PC-3 (cell line): ENCODE measurements at regions not wholly inside any gene's neighbourhood (a gene's known extent, or its start where the extent isn't known, plus 50 kb on each side); places are given as distances from the start of the nearest gene placed in this dataset.

Experiments used
- ATAC-seq: fragments of 200-7000 bp; cut with Tn5 transposase; 2 replicates; pipeline ENCODE4 v1.9.1; 2020; ENCODE audit warnings: mild to moderate bottlenecking, moderate library complexity
- BruUV-seq: library from RNA; stranded (reverse); fragments of 400-500 nt; replicated peaks from 2 replicates; lab custom pipeline; 2021; lab: Mats Ljungman, UMichigan
- CTCF ChIA-PET: fragments of 300-600 bp; sonication (Branson Sonifier 250); formaldehyde crosslinking; loops from one replicate; lab custom pipeline; 2022; ENCODE audit warnings: antibody characterized with exemption; lab: Charles Lee
- POLR2A ChIA-PET: fragments of 300-600 bp; sonication (Branson Sonifier 250); formaldehyde crosslinking; loops from one replicate; lab custom pipeline; 2022; ENCODE audit warnings: antibody characterized with exemption; ENCODE audit not compliant: unreplicated experiment; lab: Charles Lee
- DNase-seq: peaks from one replicate; pipeline ENCODE4 v3.0.0-alpha.2; 2015
- H2AFZ ChIP-seq: fragments of 300-600 bp; sonication (generic); 2 replicates; pipeline ENCODE4 v1.6.0; 2016; ENCODE audit warnings: antibody characterized with exemption, low read length
- H3F3A ChIP-seq: fragments of 300-600 bp; sonication (generic); one replicate; pipeline ENCODE4 v1.6.0; 2017; ENCODE audit warnings: antibody characterized with exemption, low read length, control low read depth, mild to moderate bottlenecking; ENCODE audit not compliant: unreplicated experiment
- H3K27ac ChIP-seq: fragments of 300-600 bp; sonication (generic); 2 replicates; pipeline ENCODE4 v1.5.1; 2016; ENCODE audit warnings: mild to moderate bottlenecking, low read length
- H3K27me3 ChIP-seq: fragments of 300-600 bp; sonication (generic); 2 replicates; pipeline ENCODE4 v1.6.1; 2016; ENCODE audit warnings: low read length, mixed read lengths
- H3K36me3 ChIP-seq: fragments of 300-600 bp; sonication (generic); 2 replicates; pipeline ENCODE4 v1.6.1; 2016; ENCODE audit warnings: low read depth, mixed run types, low read length, mixed read lengths
- H3K4me1 ChIP-seq: fragments of 300-600 bp; sonication (generic); 2 replicates; pipeline ENCODE4 v1.5.1; 2016; ENCODE audit warnings: low read length; ENCODE audit not compliant: insufficient read depth
- H3K4me2 ChIP-seq: fragments of 300-600 bp; sonication (generic); 2 replicates; pipeline ENCODE4 v1.6.0; 2016; ENCODE audit warnings: low read length
- H3K4me3 ChIP-seq: fragments of 300-600 bp; sonication (generic); 2 replicates; pipeline ENCODE4 v1.5.1; 2016; ENCODE audit warnings: mild to moderate bottlenecking, low read length, mixed read lengths
- H3K79me2 ChIP-seq: fragments of 300-600 bp; sonication (generic); 2 replicates; pipeline ENCODE4 v1.6.1; 2017; ENCODE audit warnings: low read length, mixed read lengths
- H3K9ac ChIP-seq: fragments of 300-600 bp; sonication (generic); 2 replicates; pipeline ENCODE4 v1.6.0; 2016; ENCODE audit warnings: mild to moderate bottlenecking, low read length
- H3K9me2 ChIP-seq: fragments of 300-600 bp; sonication (generic); replicated peaks from 2 replicates; pipeline ENCODE4 v1.6.1; 2016; ENCODE audit warnings: mixed run types, low read length, mixed read lengths
- H3K9me3 ChIP-seq: fragments of 300-600 bp; sonication (generic); 2 replicates; pipeline ENCODE4 v1.6.1; 2016; ENCODE audit warnings: low read length, mixed read lengths
- H4K20me1 ChIP-seq: fragments of 300-600 bp; sonication (generic); 2 replicates; pipeline ENCODE4 v1.6.1; 2016; ENCODE audit warnings: low read length, mixed read lengths
- CTCF ChIP-seq: fragments of 300-600 bp; sonication (generic); conservative IDR thresholded peaks from 2 replicates; pipeline ENCODE4 v1.5.1; 2017; ENCODE audit warnings: antibody characterized with exemption, low read depth, mild to moderate bottlenecking, low read length
- EZH2 ChIP-seq: fragments of 300-600 bp; sonication (generic); IDR thresholded peaks from one replicate; pipeline ENCODE4 v1.6.1; 2017; ENCODE audit warnings: antibody characterized with exemption, mild to moderate bottlenecking, low read length; ENCODE audit not compliant: unreplicated experiment
- EZH2phosphoT487 ChIP-seq: fragments of 300-600 bp; sonication (generic); IDR thresholded peaks from 2 replicates; pipeline ENCODE4 v1.6.1; 2018; ENCODE audit warnings: mild to moderate bottlenecking, antibody characterized with exemption, low read length, borderline replicate concordance
- intact Hi-C: fragments of 100-400 bp; cut with micrococcal nuclease; formaldehyde crosslinking; loops from 2 replicates; pipeline ENCODE4 v1.9.0; 2023

GRCh38 chr20:11520596-11520995 lies 397.1 kb upstream of the BTBD3 start:
- Histone ChIP-seq H3K9me3 (no peaks in the 10 kb centered on the region), H3K79me2 (no peaks in the 10 kb centered on the region), H3K27ac (no peak overlapping the region), H3K4me3 (no peak overlapping the region), H3K36me3 (no peaks in the 10 kb centered on the region), H3K4me2 (no peak overlapping the region), H3K27me3 (no peaks in the 10 kb centered on the region), H3K9me2 (peaks cover 4% of the 10 kb centered on the region; the same call in 1 of the 2 replicates), H2AFZ (no peak overlapping the region), H3K4me1 (no peaks in the 10 kb centered on the region), H3F3A (no peaks in the 10 kb centered on the region), H3K9ac (no peak overlapping the region), H4K20me1 (no peaks in the 10 kb centered on the region)
- CTCF ChIA-PET, result no interaction called here
- no TSS peak for BruUV-seq
- no peak for ATAC-seq
- TF ChIP-seq EZH2 (no peak), EZH2phosphoT487 (no peak), CTCF (no peak)
- DNase-seq, result no peak
- POLR2A ChIA-PET, result no interaction called here
- intact Hi-C loops, result no loop called here

GRCh38 chr20:11521476-11522365 lies 396.0 kb upstream of the BTBD3 start:
- Histone ChIP-seq H3F3A (no peaks in the 10 kb centered on the region), H3K9ac (no peak overlapping the region), H4K20me1 (no peaks in the 10 kb centered on the region), H3K9me2 (peaks cover 4% of the 10 kb centered on the region; the same call in 1 of the 2 replicates), H3K9me3 (no peaks in the 10 kb centered on the region), H3K36me3 (no peaks in the 10 kb centered on the region), H3K79me2 (no peaks in the 10 kb centered on the region), H3K4me1 (no peaks in the 10 kb centered on the region), H3K27me3 (no peaks in the 10 kb centered on the region), H3K4me2 (no peak overlapping the region), H3K27ac (no peak overlapping the region), H2AFZ (no peak overlapping the region), H3K4me3 (no peak overlapping the region)
- POLR2A ChIA-PET, result interaction anchor here (0.6 kb wide), 1 partner anchor 145 kb away, joined by 3 read pairs; no protein-coding TSS in a partner anchor
- no TSS peak for BruUV-seq
- intact Hi-C loops, result no loop called here
- no peak for TF ChIP-seq EZH2
- no peak for TF ChIP-seq EZH2phosphoT487
- ATAC-seq (no peak), DNase-seq (no peak)
- CTCF ChIA-PET, result no interaction called here

GRCh38 chr20:11522366-11522741 lies 395.3 kb upstream of the BTBD3 start:
- no peak for DNase-seq
- H3K36me3 ChIP-seq, result no peaks in the 10 kb centered on the region
- ChIA-PET POLR2A (no interaction called here), CTCF (no interaction called here)
- no peaks in the 10 kb centered on the region for H3K9me3 ChIP-seq
- no peak overlapping the region for H3K27ac ChIP-seq
- H3K4me1 ChIP-seq, result no peaks in the 10 kb centered on the region
- TF ChIP-seq EZH2phosphoT487, result no peak
- no peak for TF ChIP-seq EZH2
- no peak for TF ChIP-seq CTCF
- intact Hi-C loops, result no loop called here
- H3K4me2 ChIP-seq, result no peak overlapping the region
- no peak for ATAC-seq
- H2AFZ ChIP-seq, result no peak overlapping the region
- no peak overlapping the region for H3K4me3 ChIP-seq
- H3K9me2 ChIP-seq, result peaks cover 4% of the 10 kb centered on the region; the same call in 1 of the 2 replicates
- no peaks in the 10 kb centered on the region for H4K20me1 ChIP-seq
- no TSS peak for BruUV-seq
- no peaks in the 10 kb centered on the region for H3K27me3 ChIP-seq
- H3F3A ChIP-seq, result no peaks in the 10 kb centered on the region
- H3K9ac ChIP-seq, result no peak overlapping the region
- no peaks in the 10 kb centered on the region for H3K79me2 ChIP-seq
